ENCODE measurements at regions not wholly inside any gene's neighbourhood (a gene's known extent, or its start where the extent isn't known, plus 50 kb on each side); places are given as distances from the start of the nearest gene placed in this dataset.

DNA sequence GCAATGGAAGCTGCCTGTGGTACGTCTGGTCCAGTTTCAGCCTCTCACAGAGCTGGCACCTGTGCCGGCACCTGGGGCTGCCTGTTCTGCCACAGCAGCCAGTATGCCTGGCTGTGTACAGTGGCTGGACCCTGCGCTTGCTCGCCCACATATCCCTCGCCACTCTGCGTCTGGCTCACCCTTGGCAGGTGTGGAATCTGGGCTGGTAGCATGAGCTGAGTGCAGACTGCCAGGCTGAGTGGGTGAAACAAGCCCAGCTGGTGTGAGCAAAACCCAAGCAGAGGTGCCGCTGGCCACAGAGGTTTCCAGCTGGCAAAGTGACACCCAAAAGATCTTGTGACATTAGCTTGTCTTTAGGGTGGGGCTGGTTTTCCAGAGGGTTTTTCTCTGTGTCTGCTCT, 80.7 kb downstream of the ING1 start:
- Histone ChIP-seq H3K79me2 (ENCODE audit: control insufficient read depth, low read length) (no peaks in the 10 kb centered on the region), H3K9me2 (replicated peaks; ENCODE audit: control insufficient read depth, low read length) (no peaks in the 10 kb centered on the region), H3K4me3 (ENCODE audit: low read length) (no peak overlapping the region), H3F3A (ENCODE audit: control insufficient read depth, insufficient read depth) (no peaks in the 10 kb centered on the region), H3K27ac (ENCODE audit: low read depth, low read length) (no peak overlapping the region), H3K4me1 (ENCODE audit: control insufficient read depth, low read length) (no peaks in the 10 kb centered on the region), H3K9me3 (ENCODE audit: control insufficient read depth, insufficient read depth, low read length) (peaks cover 29% of the 10 kb centered on the region; the same call in 1 of the 2 replicates), H3K36me3 (ENCODE audit: control insufficient read depth, low read length) (no peaks in the 10 kb centered on the region), H4K20me1 (ENCODE audit: control insufficient read depth, insufficient read depth, low read depth, low read length) (no peaks in the 10 kb centered on the region), H3K4me2 (ENCODE audit: low read length) (no peak overlapping the region), H3K27me3 (ENCODE audit: control insufficient read depth, low read length) (peaks cover 4% of the 10 kb centered on the region; the same call in 1 of the 2 replicates)
- TF ChIP-seq, protein P1, sequence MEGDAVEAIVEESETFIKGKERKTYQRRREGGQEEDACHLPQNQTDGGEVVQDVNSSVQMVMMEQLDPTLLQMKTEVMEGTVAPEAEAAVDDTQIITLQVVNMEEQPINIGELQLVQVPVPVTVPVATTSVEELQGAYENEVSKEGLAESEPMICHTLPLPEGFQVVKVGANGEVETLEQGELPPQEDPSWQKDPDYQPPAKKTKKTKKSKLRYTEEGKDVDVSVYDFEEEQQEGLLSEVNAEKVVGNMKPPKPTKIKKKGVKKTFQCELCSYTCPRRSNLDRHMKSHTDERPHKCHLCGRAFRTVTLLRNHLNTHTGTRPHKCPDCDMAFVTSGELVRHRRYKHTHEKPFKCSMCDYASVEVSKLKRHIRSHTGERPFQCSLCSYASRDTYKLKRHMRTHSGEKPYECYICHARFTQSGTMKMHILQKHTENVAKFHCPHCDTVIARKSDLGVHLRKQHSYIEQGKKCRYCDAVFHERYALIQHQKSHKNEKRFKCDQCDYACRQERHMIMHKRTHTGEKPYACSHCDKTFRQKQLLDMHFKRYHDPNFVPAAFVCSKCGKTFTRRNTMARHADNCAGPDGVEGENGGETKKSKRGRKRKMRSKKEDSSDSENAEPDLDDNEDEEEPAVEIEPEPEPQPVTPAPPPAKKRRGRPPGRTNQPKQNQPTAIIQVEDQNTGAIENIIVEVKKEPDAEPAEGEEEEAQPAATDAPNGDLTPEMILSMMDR (IDR thresholded peaks at IDR 0.05; ENCODE audit: low read depth, low read length, poor library complexity, severe bottlenecking): no peak
- no peak for TF ChIP-seq EZH2phosphoT487 (IDR thresholded peaks at IDR 0.05; ENCODE audit: borderline replicate concordance, low read length)

DNA sequence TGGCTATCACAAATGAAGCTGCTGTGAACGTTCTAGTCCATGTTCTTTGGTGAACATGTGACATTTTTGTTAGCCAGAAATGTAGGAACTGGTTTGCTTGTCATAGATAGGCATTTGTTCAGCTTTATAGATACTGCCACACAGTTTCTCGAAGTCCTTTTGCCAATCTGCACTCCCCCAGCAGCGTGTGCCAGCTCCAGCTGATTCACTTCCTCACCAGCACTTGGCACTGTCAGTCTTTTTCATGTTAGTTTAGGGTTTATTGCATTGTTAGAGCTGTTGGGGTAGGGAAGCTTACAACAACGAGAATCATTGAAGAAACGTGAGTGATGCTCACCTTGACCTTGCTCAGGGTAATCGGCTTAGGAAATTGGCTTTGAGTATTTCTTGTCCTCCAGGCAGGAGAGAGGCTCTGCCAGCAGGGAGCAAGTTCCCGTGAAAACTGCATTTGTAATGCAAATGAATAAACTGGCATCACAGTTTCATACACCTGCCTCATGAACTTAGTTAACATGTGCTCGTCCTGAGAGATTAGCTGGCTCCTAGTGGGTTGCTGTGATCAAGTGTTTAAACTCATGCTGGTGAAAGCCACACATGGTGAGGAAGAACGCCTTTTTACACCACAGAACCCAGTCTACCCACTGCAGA, 83.9 kb downstream of the ING1 start:
- peaks cover 4% of the 10 kb centered on the region for H3K27me3 ChIP-seq (ENCODE audit: control insufficient read depth, low read length)
- H3K79me2 ChIP-seq (ENCODE audit: control insufficient read depth, low read length): no peaks in the 10 kb centered on the region
- H3K9me2 ChIP-seq (replicated peaks; ENCODE audit: control insufficient read depth, low read length): no peaks in the 10 kb centered on the region
- H3F3A ChIP-seq (ENCODE audit: control insufficient read depth, insufficient read depth): no peaks in the 10 kb centered on the region
- TF ChIP-seq EZH2phosphoT487 (IDR thresholded peaks at IDR 0.05; ENCODE audit: borderline replicate concordance, low read length): no peak
- TF ChIP-seq, protein P1 (IDR thresholded peaks at IDR 0.05; ENCODE audit: low read depth, low read length, poor library complexity, severe bottlenecking): no peak
- H3K27ac ChIP-seq (ENCODE audit: low read depth, low read length): no peak overlapping the region
- no peaks in the 10 kb centered on the region for H4K20me1 ChIP-seq (ENCODE audit: control insufficient read depth, insufficient read depth, low read depth, low read length)
- H3K36me3 ChIP-seq (ENCODE audit: control insufficient read depth, low read length): no peaks in the 10 kb centered on the region
- H3K4me1 ChIP-seq (ENCODE audit: control insufficient read depth, low read length): no peaks in the 10 kb centered on the region
- peaks cover 22% of the 10 kb centered on the region; the same call in 1 of the 2 replicates for H3K9me3 ChIP-seq (ENCODE audit: control insufficient read depth, insufficient read depth, low read length)
- H3K4me3 ChIP-seq (ENCODE audit: low read length): no peak overlapping the region
- no peak overlapping the region for H3K4me2 ChIP-seq (ENCODE audit: low read length)

DNA sequence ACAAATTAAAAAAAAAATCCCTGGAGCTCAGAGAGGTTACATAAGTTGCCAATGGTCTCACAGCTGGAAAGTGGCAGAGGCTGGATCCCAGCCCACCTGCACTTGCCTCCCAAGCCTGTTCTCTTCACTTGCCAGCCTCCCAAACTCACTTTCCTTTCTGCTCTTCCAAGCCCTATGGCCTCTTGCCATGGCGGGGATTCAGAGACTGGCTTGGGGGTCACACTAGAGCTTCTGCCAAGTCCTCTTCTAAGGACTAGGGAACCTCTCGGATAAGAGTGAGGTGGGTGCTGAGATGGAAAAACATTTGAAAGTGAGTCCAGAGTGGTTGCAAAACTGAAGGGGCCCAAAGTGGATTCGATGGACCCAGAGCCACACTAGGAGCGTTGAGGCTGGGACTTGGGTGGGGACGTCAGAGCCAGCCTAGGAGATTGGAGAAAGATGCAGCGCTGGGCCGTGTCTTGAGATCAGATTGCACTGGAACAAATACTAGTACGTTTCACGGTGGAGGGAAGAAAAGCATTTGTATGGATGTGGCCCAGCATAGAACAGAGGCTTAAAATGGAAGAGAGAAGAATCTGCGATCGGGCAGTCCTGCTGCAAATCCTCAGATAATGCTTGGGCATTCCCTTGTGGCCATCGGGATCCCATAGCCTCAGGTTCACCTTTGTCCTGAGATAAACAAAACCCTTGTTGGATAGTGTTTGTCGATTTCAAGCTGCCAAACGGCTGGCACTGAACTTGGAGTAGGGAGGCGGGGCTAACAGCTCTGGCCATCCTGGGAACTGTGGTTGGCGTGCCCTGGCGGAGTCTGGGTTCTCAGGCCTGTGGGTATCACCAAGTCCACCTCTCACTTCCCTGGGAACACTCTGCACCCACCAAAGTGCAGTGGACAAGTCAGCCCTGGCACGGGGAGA, 84.8 kb downstream of the ING1 start:
- no peaks in the 10 kb centered on the region for H3K4me1 ChIP-seq (ENCODE audit: control insufficient read depth, low read length)
- H3K4me2 ChIP-seq (ENCODE audit: low read length): no peak overlapping the region
- no peaks in the 10 kb centered on the region for H3K36me3 ChIP-seq (ENCODE audit: control insufficient read depth, low read length)
- no peaks in the 10 kb centered on the region for H3K9me2 ChIP-seq (replicated peaks; ENCODE audit: control insufficient read depth, low read length)
- H3K27me3 ChIP-seq (ENCODE audit: control insufficient read depth, low read length): peaks cover 7% of the 10 kb centered on the region
- no peak overlapping the region for H3K4me3 ChIP-seq (ENCODE audit: low read length)
- TF ChIP-seq, protein P1 (IDR thresholded peaks at IDR 0.05; ENCODE audit: low read depth, low read length, poor library complexity, severe bottlenecking): no peak
- no peak for TF ChIP-seq EZH2phosphoT487 (IDR thresholded peaks at IDR 0.05; ENCODE audit: borderline replicate concordance, low read length)
- H3K79me2 ChIP-seq (ENCODE audit: control insufficient read depth, low read length): no peaks in the 10 kb centered on the region
- H3F3A ChIP-seq (ENCODE audit: control insufficient read depth, insufficient read depth): no peaks in the 10 kb centered on the region
- H3K27ac ChIP-seq (ENCODE audit: low read depth, low read length): no peak overlapping the region
- H3K9me3 ChIP-seq (ENCODE audit: control insufficient read depth, insufficient read depth, low read length): peaks cover 12% of the 10 kb centered on the region; the same call in 1 of the 2 replicates
- no peaks in the 10 kb centered on the region for H4K20me1 ChIP-seq (ENCODE audit: control insufficient read depth, insufficient read depth, low read depth, low read length)
